GM21515 (cell line): ENCODE measurements at regions not wholly inside any gene's neighbourhood (a gene's known extent, or its start where the extent isn't known, plus 50 kb on each side); places are given as distances from the start of the nearest gene placed in this dataset.
"Not testable (repeated sequence)": the region's sequence is repeated elsewhere in the genome, so short reads cannot be mapped to it uniquely, and the experiment has no call there.

Source experiments
- ATAC-seq: cut with Tn5 transposase; IDR thresholded peaks from one replicate; pipeline ENCODE4 v1.9.1; 2021; ENCODE audit not compliant: unreplicated experiment

GRCh38 chr10:84626397-84627087 is 298.2 kb downstream of the CCSER2 start:
- no peak for ATAC-seq

GRCh38 chr10:84632866-84633265 is 304.5 kb downstream of the CCSER2 start:
- ATAC-seq: no peak

GRCh38 chr10:84634636-84635035 is 306.2 kb downstream of the CCSER2 start:
- ATAC-seq: no peak

GRCh38 chr10:84650628-84651027 is 322.2 kb downstream of the CCSER2 start:
- ATAC-seq: not testable (repeated sequence)

GRCh38 chr10:84654671-84655070 is 326.3 kb downstream of the CCSER2 start:
- no peak for ATAC-seq

GRCh38 chr10:84659027-84659426 is 330.6 kb downstream of the CCSER2 start:
- ATAC-seq: no peak

GRCh38 chr10:84659497-84660439 is 331.4 kb downstream of the CCSER2 start:
- ATAC-seq: no peak

GRCh38 chr10:84660450-84661159 is 332.2 kb downstream of the CCSER2 start:
- ATAC-seq: no peak

- no peak for ATAC-seq
Measured at GRCh38 chr10:84665211-84665610, 336.8 kb downstream of the CCSER2 start.

GRCh38 chr10:84665883-84666463 is 337.6 kb downstream of the CCSER2 start:
- peak; percentile 76 for ATAC-seq

- ATAC-seq: no peak
Measured at GRCh38 chr10:84668186-84668763, 339.9 kb downstream of the CCSER2 start.

- no peak for ATAC-seq
Measured at GRCh38 chr10:84675060-84675459, 346.7 kb downstream of the CCSER2 start.

GRCh38 chr10:84676536-84676935 is 348.1 kb downstream of the CCSER2 start:
- ATAC-seq: no peak

- no peak for ATAC-seq
Measured at GRCh38 chr10:84681781-84682180, 353.4 kb downstream of the CCSER2 start.

- no peak for ATAC-seq
Measured at GRCh38 chr10:84683550-84683949, 355.2 kb downstream of the CCSER2 start.

- ATAC-seq: no peak
Measured at GRCh38 chr10:84683980-84684740, 355.8 kb downstream of the CCSER2 start.

- ATAC-seq: no peak
Measured at GRCh38 chr10:84685047-84685660, 356.8 kb downstream of the CCSER2 start.

GRCh38 chr10:84693006-84693405 is 364.6 kb downstream of the CCSER2 start:
- ATAC-seq: no peak

GRCh38 chr10:84695902-84696301 is 367.5 kb downstream of the CCSER2 start:
- no peak for ATAC-seq

GRCh38 chr10:84696610-84697009 is 368.2 kb downstream of the CCSER2 start:
- ATAC-seq: no peak
